ENCODE measurements at regions not wholly inside any gene's neighbourhood (a gene's known extent, or its start where the extent isn't known, plus 50 kb on each side); places are given as distances from the start of the nearest gene placed in this dataset.

- 39 to 68% (median 50%) methylated on average over 2 of the region's 2 CpGs for WGBS, 3 donors
- Histone ChIP-seq H3K27ac (ENCODE audit: low read depth in 1 of 3, low read length in 2 of 3) (no peak overlapping the region), H3K4me3 (ENCODE audit: low read depth in 1 of 3, low read length in 3 of 3) (no peak overlapping the region), H3K27me3 (ENCODE audit: control insufficient read depth in 3 of 3, insufficient read depth in 3 of 3, low read length in 3 of 3) (no peaks in the 10 kb centered on the region), H3K4me1 (ENCODE audit: control insufficient read depth in 3 of 3, insufficient read depth in 2 of 3, low read depth in 1 of 3, low read length in 2 of 3) (peaks cover 0 to 10% (median 0%) of the 10 kb centered on the region in 3 donors), H3K36me3 (ENCODE audit: control insufficient read depth in 3 of 3, insufficient read depth in 2 of 3, low read depth in 1 of 3, low read length in 3 of 3) (no peaks in the 10 kb centered on the region), H3K9me3 (ENCODE audit: control insufficient read depth in 2 of 2, insufficient read depth in 1 of 2, low read depth in 1 of 2, low read length in 1 of 2) (peaks cover 0 to 2% of the 10 kb centered on the region in 2 donors)
- DNase-seq, result peak in 1 of 2 donors; percentile 41
- FAIRE-seq, result no peak
Observed at GRCh38 chr7:116337018-116337417, 126.7 kb downstream of the TES start.

GRCh38 chr7:116337800-116338199 lies 127.5 kb downstream of the TES start:
- H3K4me3 ChIP-seq (ENCODE audit: low read depth in 1 of 3, low read length in 3 of 3), result no peak overlapping the region
- no peak for FAIRE-seq
- H3K36me3 ChIP-seq (ENCODE audit: control insufficient read depth in 3 of 3, insufficient read depth in 2 of 3, low read depth in 1 of 3, low read length in 3 of 3), result no peaks in the 10 kb centered on the region
- no peaks in the 10 kb centered on the region for H3K27me3 ChIP-seq (ENCODE audit: control insufficient read depth in 3 of 3, insufficient read depth in 3 of 3, low read length in 3 of 3)
- peaks cover 0 to 10% (median 0%) of the 10 kb centered on the region in 3 donors for H3K4me1 ChIP-seq (ENCODE audit: control insufficient read depth in 3 of 3, insufficient read depth in 2 of 3, low read depth in 1 of 3, low read length in 2 of 3)
- H3K9me3 ChIP-seq (ENCODE audit: control insufficient read depth in 2 of 2, insufficient read depth in 1 of 2, low read depth in 1 of 2, low read length in 1 of 2), result no peaks in the 10 kb centered on the region
- no peak overlapping the region for H3K27ac ChIP-seq (ENCODE audit: low read depth in 1 of 3, low read length in 2 of 3)
- DNase-seq, result no peak

- Histone ChIP-seq H3K36me3 (ENCODE audit: control insufficient read depth in 3 of 3, insufficient read depth in 2 of 3, low read depth in 1 of 3, low read length in 3 of 3) (no peaks in the 10 kb centered on the region), H3K4me3 (ENCODE audit: low read depth in 1 of 3, low read length in 3 of 3) (no peak overlapping the region), H3K4me1 (ENCODE audit: control insufficient read depth in 3 of 3, insufficient read depth in 2 of 3, low read depth in 1 of 3, low read length in 2 of 3) (peaks cover 0 to 10% (median 0%) of the 10 kb centered on the region in 3 donors), H3K9me3 (ENCODE audit: control insufficient read depth in 2 of 2, insufficient read depth in 1 of 2, low read depth in 1 of 2, low read length in 1 of 2) (peaks cover 0 to 3% of the 10 kb centered on the region in 2 donors), H3K27ac (ENCODE audit: low read depth in 1 of 3, low read length in 2 of 3) (no peak overlapping the region), H3K27me3 (ENCODE audit: control insufficient read depth in 3 of 3, insufficient read depth in 3 of 3, low read length in 3 of 3) (no peaks in the 10 kb centered on the region)
- FAIRE-seq, result no peak
- peak; percentile 62 to 65 for DNase-seq
- WGBS, 3 donors, result 8 to 41% (median 18%) methylated on average over 3 of the region's 3 CpGs
Observed at GRCh38 chr7:116339564-116339963, 129.2 kb downstream of the TES start.

- WGBS, 3 donors, result 70 to 84% (median 79%) methylated on average over 4 of the region's 4 CpGs
- Histone ChIP-seq H3K36me3 (ENCODE audit: control insufficient read depth in 3 of 3, insufficient read depth in 2 of 3, low read depth in 1 of 3, low read length in 3 of 3) (no peaks in the 10 kb centered on the region), H3K27me3 (ENCODE audit: control insufficient read depth in 3 of 3, insufficient read depth in 3 of 3, low read length in 3 of 3) (no peaks in the 10 kb centered on the region), H3K4me3 (ENCODE audit: low read depth in 1 of 3, low read length in 3 of 3) (no peak overlapping the region), H3K9me3 (ENCODE audit: control insufficient read depth in 2 of 2, insufficient read depth in 1 of 2, low read depth in 1 of 2, low read length in 1 of 2) (peaks cover 0 to 3% of the 10 kb centered on the region in 2 donors), H3K4me1 (ENCODE audit: control insufficient read depth in 3 of 3, insufficient read depth in 2 of 3, low read depth in 1 of 3, low read length in 2 of 3) (peaks cover 0 to 10% (median 0%) of the 10 kb centered on the region in 3 donors), H3K27ac (ENCODE audit: low read depth in 1 of 3, low read length in 2 of 3) (no peak overlapping the region)
- DNase-seq, result no peak
- FAIRE-seq, result no peak
Observed at GRCh38 chr7:116340201-116340847, 130.0 kb downstream of the TES start.

GRCh38 chr7:116340943-116341907 lies 130.9 kb downstream of the TES start:
- H3K4me1 ChIP-seq (ENCODE audit: control insufficient read depth in 3 of 3, insufficient read depth in 2 of 3, low read depth in 1 of 3, low read length in 2 of 3), result peaks cover 0 to 10% (median 0%) of the 10 kb centered on the region in 3 donors
- DNase-seq (no peak), FAIRE-seq (no peak)
- no peak overlapping the region for H3K4me3 ChIP-seq (ENCODE audit: low read depth in 1 of 3, low read length in 3 of 3)
- peaks cover 0 to 3% of the 10 kb centered on the region in 2 donors for H3K9me3 ChIP-seq (ENCODE audit: control insufficient read depth in 2 of 2, insufficient read depth in 1 of 2, low read depth in 1 of 2, low read length in 1 of 2)
- no peaks in the 10 kb centered on the region for H3K27me3 ChIP-seq (ENCODE audit: control insufficient read depth in 3 of 3, insufficient read depth in 3 of 3, low read length in 3 of 3)
- no peaks in the 10 kb centered on the region for H3K36me3 ChIP-seq (ENCODE audit: control insufficient read depth in 3 of 3, insufficient read depth in 2 of 3, low read depth in 1 of 3, low read length in 3 of 3)
- whole genome bisulfite sequencing, 3 donors, result 78 to 83% (median 79%) methylated on average over 9 of the region's 9 CpGs
- H3K27ac ChIP-seq (ENCODE audit: low read depth in 1 of 3, low read length in 2 of 3), result no peak overlapping the region

- no peak for FAIRE-seq
- Histone ChIP-seq H3K4me1 (ENCODE audit: control insufficient read depth in 3 of 3, insufficient read depth in 2 of 3, low read depth in 1 of 3, low read length in 2 of 3) (peaks cover 0 to 9% (median 0%) of the 10 kb centered on the region in 3 donors), H3K27ac (ENCODE audit: low read depth in 1 of 3, low read length in 2 of 3) (no peak overlapping the region), H3K9me3 (ENCODE audit: control insufficient read depth in 2 of 2, insufficient read depth in 1 of 2, low read depth in 1 of 2, low read length in 1 of 2) (peaks cover 0 to 3% of the 10 kb centered on the region in 2 donors), H3K27me3 (ENCODE audit: control insufficient read depth in 3 of 3, insufficient read depth in 3 of 3, low read length in 3 of 3) (no peaks in the 10 kb centered on the region), H3K4me3 (ENCODE audit: low read depth in 1 of 3, low read length in 3 of 3) (no peak overlapping the region), H3K36me3 (ENCODE audit: control insufficient read depth in 3 of 3, insufficient read depth in 2 of 3, low read depth in 1 of 3, low read length in 3 of 3) (no peaks in the 10 kb centered on the region)
- no peak for DNase-seq
Observed at GRCh38 chr7:116342125-116342524, 131.8 kb downstream of the TES start.

- Histone ChIP-seq H3K27ac (ENCODE audit: low read depth in 1 of 3, low read length in 2 of 3) (no peak overlapping the region), H3K4me1 (ENCODE audit: control insufficient read depth in 3 of 3, insufficient read depth in 2 of 3, low read depth in 1 of 3, low read length in 2 of 3) (no peaks in the 10 kb centered on the region), H3K27me3 (ENCODE audit: control insufficient read depth in 3 of 3, insufficient read depth in 3 of 3, low read length in 3 of 3) (no peaks in the 10 kb centered on the region), H3K9me3 (ENCODE audit: control insufficient read depth in 2 of 2, insufficient read depth in 1 of 2, low read depth in 1 of 2, low read length in 1 of 2) (peaks cover 0 to 9% of the 10 kb centered on the region in 2 donors), H3K36me3 (ENCODE audit: control insufficient read depth in 3 of 3, insufficient read depth in 2 of 3, low read depth in 1 of 3, low read length in 3 of 3) (no peaks in the 10 kb centered on the region), H3K4me3 (ENCODE audit: low read depth in 1 of 3, low read length in 3 of 3) (no peak overlapping the region)
- FAIRE-seq (no peak), DNase-seq (no peak)
- 80 to 85% (median 84%) methylated on average over 3 of the region's 3 CpGs for WGBS, 3 donors
Observed at GRCh38 chr7:116347151-116347832, 137.0 kb downstream of the TES start.

- H3K4me3 ChIP-seq (ENCODE audit: low read depth in 1 of 3, low read length in 3 of 3), result no peak overlapping the region
- H3K9me3 ChIP-seq (ENCODE audit: control insufficient read depth in 2 of 2, insufficient read depth in 1 of 2, low read depth in 1 of 2, low read length in 1 of 2), result peaks cover 0 to 9% of the 10 kb centered on the region in 2 donors
- 69 to 89% (median 84%) methylated on average over 3 of the region's 3 CpGs for WGBS, 3 donors
- no peaks in the 10 kb centered on the region for H3K4me1 ChIP-seq (ENCODE audit: control insufficient read depth in 3 of 3, insufficient read depth in 2 of 3, low read depth in 1 of 3, low read length in 2 of 3)
- FAIRE-seq (no peak), DNase-seq (no peak)
- H3K36me3 ChIP-seq (ENCODE audit: control insufficient read depth in 3 of 3, insufficient read depth in 2 of 3, low read depth in 1 of 3, low read length in 3 of 3), result no peaks in the 10 kb centered on the region
- H3K27ac ChIP-seq (ENCODE audit: low read depth in 1 of 3, low read length in 2 of 3), result no peak overlapping the region
- no peaks in the 10 kb centered on the region for H3K27me3 ChIP-seq (ENCODE audit: control insufficient read depth in 3 of 3, insufficient read depth in 3 of 3, low read length in 3 of 3)
Observed at GRCh38 chr7:116348346-116348745, 138.0 kb downstream of the TES start.

All from small intestine (tissue), 7 donors.